NCI-H2196 treated with DMSO at 0.1 percent for 48 hours (cell line): ENCODE measurements at regions not wholly inside any gene's neighbourhood (a gene's known extent, or its start where the extent isn't known, plus 50 kb on each side); places are given as distances from the start of the nearest gene placed in this dataset.

Experiments
- DNase-seq: peaks from one replicate; lab custom pipeline; 2025; ENCODE audit not compliant: unreplicated experiment; lab: John Stamatoyannopoulos, UW

DNA sequence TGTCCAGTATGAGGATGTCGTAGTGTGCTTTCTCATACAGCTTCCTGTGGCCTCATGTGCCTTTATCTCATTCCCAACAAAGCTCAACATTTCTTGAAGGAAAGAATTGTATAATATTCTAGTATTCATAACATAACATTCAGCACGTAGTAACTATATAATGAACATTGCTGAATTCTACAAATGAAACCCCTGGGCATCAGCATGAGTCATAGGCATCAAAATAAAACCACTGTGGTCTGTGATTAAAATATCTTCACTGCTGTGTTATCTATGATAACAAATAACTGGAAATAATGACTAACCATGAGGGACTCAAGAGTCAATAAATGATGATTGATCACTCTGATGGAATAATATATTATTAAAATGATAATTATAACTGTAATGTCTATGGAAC is 255.2 kb downstream of the EMP1 start:
- DNase-seq = no peak

DNA sequence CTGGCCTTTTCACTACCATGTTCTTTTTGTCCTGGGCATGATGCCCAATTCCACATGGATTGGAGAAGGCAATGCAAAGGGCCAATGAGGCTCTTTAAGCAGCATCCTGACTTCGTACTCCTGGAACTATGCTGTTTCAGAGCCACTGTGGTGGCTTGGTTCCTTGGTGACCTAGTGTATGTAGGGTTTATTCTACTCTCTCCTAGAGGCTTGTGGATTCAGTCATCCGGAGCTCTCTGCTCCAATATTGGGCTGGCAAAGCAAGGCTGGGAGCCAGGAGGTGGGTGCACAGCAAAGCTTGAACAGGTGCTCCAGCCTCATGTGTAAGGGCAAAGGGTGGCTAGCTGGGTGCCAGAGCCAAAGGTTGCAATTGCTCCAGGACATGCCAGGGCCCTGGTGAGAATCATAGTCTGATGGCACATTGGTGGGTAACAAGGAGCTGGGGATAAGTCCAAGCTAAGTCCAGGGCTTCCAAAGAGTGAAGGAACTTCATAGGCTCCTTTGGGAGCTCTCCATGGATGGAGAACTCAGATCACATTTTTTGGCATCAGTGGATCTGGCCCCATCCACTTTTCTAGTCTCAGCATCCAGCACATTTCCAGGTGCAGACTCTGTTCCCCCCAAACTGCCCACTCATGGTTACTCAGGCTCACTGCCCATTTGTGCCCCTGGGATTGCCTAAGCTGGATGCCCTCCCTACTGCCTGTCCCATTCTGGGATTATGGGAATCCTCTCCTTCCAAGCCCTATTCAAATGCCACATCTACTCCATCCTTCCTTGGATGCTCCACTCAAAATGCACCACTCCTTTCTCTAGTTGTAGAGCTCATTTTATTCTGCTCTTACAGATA is 253.9 kb downstream of the EMP1 start:
- DNase-seq = no peak

DNA sequence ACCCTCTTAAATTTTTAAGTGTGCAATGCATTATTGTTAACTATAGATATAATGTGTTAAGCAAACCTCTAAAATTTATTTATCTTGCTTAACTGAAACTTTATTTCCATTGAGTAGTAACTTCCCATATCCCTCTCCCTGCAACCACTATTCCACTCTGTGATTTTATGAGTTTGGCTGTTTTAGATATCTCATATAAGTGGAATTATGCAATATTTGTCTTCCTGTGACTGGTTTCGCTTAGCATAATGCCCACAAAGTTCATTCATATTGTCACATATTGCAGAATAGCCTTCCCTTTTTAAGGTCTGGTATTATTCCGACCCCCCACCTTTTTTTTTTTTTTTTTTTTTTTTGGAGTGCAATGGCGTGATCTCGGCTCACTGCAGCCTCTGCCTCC is 247.6 kb downstream of the EMP1 start:
- no peak for DNase-seq

DNA sequence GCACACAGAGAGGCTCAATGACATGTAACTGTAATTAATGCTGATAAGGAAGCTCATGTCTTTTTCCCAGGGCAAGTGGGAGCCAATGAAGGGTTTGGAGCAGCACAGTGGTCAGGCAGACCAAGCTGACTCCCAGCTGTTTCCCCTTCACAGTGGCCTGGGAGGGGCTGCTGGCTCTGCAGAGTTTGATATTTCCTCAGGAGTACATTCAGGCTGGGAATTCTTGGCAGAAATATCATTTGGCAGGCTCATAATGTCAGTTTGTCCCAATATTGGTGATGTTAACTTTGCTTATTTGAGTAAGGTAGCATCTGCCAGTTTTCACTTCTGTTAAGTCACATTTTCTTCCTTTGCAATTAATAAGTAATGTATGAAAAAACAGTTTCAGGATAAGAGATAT is 247.0 kb downstream of the EMP1 start:
- DNase-seq = no peak

DNA sequence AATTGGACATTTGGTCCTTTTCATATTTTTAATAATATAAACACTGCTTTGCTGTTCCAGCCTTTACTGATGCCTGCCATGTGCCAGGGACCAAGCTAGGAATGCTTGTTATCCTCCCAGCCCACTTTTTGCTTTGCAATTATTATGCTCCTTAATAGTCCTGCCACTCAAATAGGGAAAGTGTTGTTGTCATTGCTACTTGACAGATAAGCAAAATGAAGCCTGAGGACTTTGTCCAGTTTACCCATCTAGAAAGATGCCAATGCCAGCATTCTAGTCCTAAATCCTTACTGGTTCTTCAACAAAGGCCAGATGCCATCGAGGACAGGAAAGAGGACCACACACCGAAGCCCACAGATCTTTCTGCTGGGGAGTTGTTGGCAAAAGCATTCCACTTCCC is 246.5 kb downstream of the EMP1 start:
- no peak for DNase-seq

DNA sequence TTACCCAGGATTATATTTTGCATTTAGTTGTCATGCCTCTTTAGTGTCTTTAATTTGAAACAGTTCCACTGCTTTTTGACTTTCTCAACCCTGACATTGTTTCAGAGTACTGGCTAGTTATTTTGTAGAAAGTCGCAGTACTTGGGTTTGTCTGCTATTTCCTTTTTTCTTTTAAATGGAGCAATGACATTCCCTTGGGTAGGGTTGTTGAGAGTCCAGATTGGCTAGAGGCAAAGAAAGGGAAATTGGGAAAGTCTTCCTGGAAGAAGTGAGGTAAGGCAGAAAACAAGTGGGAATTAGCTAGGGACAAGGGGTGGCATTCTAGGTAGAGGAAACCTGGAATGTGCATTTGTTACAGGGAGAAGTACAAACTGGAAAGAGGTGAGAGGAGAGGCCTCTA is 245.9 kb downstream of the EMP1 start:
- DNase-seq = no peak

DNA sequence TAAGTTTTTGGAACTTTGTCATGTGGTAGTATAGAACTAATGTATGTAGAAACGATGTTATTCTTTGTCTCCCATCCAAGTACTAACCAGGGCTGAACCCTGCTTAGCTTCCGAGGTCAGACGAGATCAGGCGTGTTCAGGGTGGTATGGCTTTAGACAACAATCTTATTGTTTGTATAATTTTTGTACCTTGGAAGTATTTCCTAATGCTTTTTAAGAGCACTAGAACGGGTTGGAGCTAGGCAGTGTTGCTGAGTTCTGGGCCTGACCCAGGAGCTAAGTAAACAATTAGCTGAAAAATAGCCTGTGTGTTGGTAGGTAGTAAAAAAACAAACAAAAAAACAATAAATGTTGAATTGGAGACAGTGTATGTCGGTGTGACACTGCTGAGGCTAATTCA is 244.3 kb downstream of the EMP1 start:
- no peak for DNase-seq

DNA sequence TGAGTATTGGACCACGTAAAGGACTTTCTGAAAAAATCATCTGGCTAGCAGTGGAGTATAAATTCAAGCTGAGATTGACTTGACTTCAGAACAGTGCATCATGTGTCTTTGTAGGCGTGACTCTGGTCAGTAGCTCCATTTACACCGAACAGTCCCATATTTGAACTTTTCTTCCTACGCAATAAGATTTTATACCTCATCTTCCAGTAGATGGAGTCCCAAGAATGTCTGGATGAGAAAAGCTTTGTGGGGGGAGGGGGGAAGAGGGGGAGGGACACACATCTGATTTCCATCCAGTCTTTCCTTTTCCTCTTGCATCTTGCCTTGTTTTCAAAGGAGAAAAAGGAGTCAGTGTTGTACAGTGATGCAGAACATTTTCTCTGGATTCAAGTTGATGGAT is 241.0 kb downstream of the EMP1 start:
- DNase-seq = no peak

DNA sequence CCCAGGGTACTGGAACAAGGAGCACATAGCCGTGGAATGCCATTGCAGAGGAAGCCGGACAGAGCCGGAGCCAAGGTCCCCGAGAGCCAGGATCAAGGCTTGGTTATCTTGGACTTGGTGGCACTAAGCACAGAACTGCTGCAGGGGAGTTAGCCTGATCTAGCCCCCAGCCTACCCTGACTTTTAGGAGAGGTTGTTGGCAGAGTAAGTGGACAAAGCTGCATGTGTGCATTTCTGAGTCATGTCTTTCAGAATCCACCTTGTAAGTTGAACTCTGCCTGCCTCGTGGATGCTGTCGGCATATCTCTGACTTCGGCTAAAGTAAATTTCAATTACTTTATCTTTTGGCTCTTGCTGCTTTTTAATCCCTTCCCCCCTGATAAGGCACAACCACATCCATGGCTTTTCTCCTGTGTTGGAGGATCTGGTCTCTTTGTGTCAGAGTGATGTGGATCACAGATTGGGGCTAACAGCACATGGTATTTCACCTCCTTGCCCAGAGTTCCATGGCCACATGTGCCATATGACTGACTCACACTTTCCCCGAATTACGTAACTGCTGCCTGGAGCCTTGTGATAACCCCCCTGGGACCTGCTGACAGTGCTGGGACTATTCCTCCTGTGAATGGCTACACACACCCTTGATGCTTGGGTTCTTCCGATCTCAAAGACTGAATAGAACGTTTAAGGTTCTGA is 240.3 kb downstream of the EMP1 start:
- DNase-seq = no peak

DNA sequence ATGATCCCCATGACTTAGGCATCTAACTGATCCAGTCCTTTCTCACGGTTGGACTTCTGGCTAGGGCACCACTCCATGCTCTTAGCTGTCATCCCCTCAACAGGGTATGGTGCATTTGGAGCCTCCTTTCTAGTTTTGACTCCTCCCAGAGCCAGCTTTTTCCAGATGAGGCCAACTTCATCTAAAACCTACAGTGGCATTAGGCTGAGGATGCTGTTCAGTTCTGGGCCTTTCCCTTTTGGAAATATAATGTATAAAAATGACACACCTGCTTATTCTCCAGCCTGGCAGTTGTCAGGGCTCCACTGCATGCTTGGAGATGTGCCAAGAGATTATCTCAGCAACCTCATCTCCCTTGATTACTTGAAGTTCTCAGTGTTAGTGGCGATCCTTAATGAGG is 239.7 kb downstream of the EMP1 start:
- DNase-seq = no peak

DNA sequence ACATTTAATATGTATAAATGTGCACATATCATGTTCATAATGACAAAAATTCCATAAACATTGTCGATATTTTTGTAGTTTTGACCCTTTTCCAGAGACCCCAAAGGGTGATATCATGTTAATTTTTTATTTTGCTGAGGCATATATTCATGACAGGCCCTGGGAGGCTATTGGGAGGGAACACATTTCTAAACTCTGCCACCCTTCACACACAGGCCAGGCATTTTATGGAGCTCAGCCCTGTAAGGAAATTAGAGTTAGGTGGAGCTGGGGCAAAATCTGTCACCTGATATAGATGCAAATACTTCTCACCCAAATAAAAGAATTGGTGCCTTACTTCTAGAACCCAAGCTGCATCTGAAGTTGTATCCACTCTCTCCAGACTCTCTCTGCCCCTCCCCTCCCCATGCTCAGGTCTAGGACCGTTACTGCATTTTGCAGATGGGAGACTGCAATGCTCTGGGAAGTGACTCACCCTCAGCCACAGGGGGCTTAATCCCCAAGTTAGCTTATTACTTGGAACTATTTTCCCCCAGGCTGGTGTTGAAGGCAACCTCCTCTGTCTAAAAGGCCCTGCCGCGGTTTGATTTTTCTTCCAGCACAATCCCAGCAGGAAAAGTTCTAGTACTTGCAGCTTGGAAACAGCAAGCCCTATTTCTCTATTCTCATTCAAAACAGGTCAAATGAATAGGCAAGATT is 238.9 kb downstream of the EMP1 start:
- no peak for DNase-seq

DNA sequence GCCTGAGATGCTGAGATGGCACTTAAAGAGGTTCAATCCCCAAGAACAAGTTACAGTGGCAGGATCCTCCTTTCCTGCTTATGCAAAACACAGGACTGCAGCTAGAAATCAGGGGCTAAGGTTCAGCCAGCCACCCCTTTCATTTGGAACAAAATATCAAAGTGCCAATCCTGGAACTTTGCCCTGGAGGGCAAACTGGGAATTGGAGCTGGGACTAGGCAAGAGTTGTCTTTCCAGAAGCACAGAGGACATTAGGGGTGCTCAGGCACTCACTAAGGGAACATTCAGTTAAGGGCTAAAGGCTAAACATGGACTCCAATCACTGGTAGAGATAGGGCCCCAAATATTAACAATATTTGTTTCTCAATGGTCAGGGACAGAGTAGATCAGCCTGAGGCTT is 237.2 kb downstream of the EMP1 start:
- no peak for DNase-seq

DNA sequence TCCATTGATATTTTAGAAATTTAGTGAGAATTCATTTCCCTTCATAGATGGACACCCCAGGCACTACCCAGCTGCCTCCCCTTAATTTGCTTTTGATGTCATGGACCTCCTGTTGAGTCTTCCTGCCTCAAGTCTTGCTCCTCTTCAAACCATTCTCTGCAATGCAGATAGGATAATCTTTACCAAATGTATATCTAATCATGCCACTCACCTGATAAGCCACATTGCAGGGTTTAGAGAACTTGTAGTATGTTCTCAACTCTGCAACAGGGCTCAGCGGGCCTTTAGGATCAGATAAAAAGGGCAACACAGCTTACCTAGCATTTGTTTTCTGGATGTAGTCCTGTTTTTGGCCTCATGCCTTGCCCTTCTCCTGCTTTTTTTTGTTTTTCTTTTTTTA is 234.5 kb downstream of the EMP1 start:
- DNase-seq = no peak

DNA sequence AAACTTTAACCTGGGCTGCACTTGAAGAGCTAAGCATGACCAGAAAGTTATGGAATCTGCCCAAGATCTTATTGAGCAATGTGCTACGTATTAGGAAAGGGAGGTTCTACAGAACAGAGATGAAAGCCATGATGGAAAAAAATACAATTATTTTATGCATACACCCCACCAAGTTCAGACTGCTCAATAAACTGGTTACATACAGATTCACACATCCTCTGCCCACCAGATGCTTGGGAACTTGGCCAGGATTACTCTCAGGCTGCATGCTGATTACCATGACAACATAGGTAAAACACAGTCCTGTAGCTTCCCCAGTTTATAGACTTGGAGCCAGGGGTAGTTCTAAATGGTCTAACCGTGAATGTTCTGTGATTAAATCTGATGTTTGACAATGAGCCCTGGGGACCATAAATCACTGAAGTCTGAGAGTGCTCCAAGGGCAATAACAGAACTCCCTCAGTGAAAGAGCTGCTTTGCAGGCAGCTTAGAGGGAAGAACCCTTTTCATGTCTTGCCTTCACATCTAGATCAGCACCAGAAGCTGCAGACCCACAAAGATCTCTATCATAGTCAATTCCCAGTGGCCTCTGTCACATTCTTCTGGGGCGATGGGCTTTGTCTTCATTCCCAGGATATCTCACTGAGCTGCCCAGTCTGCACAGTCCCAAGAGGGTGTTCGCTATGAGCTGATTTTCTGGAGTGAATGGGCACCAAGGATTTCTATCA is 232.2 kb downstream of the EMP1 start:
- DNase-seq = no peak

DNA sequence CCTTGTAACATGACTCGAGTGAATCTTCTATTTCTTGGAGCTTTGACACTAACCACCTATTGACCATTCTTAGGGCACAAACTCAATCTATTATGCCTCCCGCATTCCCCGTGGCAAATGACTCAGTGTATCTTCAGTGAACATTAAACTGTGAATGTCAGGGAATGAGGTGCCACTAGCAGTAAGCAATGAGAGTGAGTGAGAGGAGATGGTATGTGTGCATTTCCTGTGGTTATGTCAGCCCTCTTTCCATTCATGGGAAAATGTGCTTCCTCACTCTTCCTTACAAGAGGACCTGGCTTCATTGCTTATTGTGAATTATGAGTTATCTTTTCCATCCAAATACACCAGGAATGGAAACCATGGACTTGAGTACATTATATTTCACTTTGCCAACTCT is 229.2 kb downstream of the EMP1 start:
- DNase-seq = no peak

DNA sequence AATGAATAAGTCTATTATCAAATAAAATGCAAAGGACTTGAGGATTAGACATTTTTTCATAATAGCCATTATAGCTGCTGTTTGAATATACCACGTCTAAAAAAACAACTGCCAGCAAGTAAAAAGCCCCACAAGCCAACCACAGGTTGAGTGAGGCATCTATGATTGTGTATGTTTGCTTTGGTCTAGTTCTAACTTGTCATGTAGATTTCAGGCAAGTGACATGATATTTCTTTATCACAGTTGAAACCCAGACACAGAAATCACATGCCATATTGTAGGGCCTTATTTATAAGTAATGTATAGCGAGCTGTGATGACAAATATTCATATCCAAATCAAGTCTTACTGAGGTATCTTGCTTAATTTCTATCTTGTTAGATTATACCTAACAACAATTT is 225.8 kb downstream of the EMP1 start:
- no peak for DNase-seq

DNA sequence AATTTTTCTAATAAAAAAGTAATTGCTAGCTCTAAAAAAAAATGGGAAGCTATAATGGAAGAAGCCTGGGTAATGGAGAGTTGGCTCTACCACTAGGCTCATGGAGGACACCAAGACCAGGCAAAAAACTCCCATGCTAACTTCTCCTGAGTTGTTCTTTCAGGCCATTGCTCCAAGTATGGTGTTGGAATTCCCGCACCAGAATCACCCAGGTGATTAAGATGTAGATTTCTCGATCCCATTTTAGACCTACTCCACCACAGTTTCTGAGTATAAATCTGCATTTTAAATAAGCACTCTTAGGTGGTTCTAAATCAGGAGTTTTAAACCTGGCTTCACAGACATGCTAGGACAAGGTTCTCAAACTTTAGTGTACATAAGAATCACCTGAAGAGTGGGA is 221.0 kb downstream of the EMP1 start:
- DNase-seq = no peak

DNA sequence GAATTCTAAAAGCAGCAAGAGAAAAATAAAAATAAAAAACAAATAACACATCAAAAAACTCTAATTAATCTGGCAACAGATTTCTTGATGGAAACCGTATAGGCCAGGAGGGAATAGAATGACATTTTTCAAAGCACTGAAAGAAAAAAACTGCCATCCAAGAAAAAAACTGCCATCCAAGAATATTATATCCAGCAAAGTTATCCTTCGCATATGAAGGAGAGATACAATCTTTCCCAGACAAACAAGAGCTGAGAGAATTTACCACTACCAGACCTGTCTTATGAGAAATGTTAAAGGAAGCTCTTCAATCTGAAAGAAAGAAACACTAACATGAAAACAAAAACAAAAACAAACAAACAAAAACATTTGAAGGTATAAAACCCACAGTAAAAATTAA is 214.8 kb downstream of the EMP1 start:
- DNase-seq = no peak

DNA sequence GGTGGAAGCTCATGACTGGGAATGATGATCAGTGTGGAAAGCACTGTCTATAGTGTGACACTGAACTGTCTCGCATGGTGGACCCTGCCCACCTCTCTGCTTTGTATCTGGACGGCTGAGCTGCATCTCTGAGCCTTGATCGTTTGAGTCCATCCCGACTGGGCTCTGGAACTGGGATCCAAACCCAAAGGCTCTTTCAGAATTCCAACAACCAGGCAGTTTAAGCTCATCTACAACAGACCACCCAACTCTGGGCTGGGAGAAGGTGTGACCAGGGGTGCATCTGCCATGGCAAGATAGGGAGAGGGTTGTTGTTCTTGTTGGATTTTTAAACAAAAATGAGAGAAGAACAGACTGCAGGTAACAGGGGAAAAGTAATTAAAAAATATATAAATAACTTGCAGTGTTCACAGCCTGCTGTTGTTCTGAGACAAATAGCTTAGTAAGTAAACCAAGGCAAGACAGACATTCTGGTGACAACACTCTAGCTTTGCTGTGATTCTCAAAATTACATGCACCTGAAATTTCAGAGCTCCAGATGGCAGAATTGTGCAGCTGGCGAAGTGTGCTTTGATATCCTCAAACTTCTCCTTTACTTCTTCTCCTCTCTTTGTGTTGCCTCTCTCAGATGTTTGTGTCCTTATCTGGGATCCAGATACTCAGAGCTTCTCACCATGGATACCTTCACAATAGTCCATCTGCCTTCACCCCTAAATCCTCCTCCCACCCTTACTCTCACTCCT is 209.6 kb downstream of the EMP1 start:
- DNase-seq = no peak

DNA sequence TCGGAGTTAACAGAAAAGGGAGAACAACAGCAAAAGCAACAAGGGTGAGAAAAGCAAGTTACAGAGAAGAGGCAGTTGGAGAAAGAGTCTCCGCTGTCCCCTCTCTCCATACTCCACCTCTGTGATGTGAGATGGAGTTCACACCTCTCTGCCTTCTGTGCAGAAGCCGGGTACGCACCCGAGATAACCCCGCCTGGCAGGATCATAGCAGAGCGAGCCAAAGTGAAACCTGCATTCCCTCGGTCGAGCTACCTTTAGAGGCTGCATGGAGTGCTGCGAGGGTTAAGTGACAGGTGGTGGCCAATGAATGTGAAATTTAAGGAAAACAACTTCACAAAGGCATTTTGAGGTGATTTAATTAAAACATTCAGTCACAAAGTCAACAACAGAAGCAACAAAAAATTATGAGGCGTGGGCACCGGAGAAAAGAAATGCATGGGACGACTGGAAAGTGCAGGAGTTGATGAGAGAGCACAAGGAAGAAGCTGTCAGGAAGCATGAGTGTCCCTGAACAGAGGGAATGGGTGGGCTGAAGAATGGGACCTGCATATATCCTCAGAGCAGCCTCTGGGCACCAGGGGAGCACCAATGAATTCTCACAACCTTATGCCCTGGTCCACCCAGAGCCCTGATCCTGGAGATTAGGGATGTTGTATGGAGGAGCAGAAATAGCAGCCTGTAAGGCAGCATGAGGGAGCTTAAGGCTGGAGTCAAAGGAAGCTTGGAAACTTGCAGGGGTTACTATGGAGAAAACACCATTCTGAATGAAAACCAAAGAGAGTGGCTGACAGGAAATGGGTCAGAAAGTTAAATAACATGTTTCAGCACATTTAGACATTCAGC is 208.3 kb downstream of the EMP1 start:
- DNase-seq = no peak
